ENCODE measurements at regions not wholly inside any gene's neighbourhood (a gene's known extent, or its start where the extent isn't known, plus 50 kb on each side); places are given as distances from the start of the nearest gene placed in this dataset.

DNA sequence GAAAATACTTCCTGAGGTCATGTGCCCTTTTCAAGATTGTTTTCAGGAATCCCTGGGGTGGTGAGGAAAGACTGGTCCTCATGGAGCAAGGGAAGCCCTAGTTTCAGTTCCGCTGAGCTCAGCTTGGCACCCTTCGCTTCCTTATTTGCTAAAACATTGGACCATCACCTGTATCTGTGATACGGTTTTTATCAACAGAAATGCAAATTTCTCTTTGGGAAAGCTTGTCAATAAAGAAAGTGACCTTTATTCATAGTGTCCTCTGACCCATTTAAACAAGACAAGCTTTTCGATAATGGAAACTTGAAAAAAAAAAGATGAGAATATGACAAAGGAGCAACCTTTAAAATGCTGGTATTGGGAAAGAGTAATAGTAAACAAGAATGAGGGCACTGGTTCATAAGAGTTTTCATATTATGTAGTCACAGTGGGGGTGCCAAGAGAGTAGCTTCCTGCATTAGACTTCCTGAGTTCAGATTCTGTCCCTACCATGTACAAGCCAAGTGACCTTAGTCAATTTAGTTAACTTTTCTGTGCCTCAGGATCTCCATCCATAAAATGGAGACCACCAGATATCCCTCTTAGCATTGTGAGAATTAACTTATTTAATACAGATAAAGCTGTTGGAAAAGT, 57.0 kb upstream of the RAI2 start:
- no peak overlapping the region for H3K27ac ChIP-seq
- intact Hi-C loops (cut with DNase I; ENCODE audit: low total_unique reads): no loop called here
- H3K9me3 ChIP-seq: no peaks in the 10 kb centered on the region
- WGBS, 5 donors: 75 to 90% (median 86%) methylated on average over 4 of the region's 4 CpGs
- no peak overlapping the region for H3K4me3 ChIP-seq
- no peaks in the 10 kb centered on the region for H3K4me1 ChIP-seq
- H3K27me3 ChIP-seq (replicated peaks in 1 of 7): no peaks in the 10 kb centered on the region
- no peak for DNase-seq
- TF ChIP-seq POLR2AphosphoS5 (IDR thresholded peaks at IDR 0.05) (no peak), POLR2A (IDR thresholded peaks at IDR 0.05) (no peak)
- TF ChIP-seq, protein P1, sequence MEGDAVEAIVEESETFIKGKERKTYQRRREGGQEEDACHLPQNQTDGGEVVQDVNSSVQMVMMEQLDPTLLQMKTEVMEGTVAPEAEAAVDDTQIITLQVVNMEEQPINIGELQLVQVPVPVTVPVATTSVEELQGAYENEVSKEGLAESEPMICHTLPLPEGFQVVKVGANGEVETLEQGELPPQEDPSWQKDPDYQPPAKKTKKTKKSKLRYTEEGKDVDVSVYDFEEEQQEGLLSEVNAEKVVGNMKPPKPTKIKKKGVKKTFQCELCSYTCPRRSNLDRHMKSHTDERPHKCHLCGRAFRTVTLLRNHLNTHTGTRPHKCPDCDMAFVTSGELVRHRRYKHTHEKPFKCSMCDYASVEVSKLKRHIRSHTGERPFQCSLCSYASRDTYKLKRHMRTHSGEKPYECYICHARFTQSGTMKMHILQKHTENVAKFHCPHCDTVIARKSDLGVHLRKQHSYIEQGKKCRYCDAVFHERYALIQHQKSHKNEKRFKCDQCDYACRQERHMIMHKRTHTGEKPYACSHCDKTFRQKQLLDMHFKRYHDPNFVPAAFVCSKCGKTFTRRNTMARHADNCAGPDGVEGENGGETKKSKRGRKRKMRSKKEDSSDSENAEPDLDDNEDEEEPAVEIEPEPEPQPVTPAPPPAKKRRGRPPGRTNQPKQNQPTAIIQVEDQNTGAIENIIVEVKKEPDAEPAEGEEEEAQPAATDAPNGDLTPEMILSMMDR (IDR thresholded peaks at IDR 0.05 in 8 of 11, conservative IDR thresholded peaks at IDR 0.05 in 3 of 11): no peak
- no peaks in the 10 kb centered on the region for H3K36me3 ChIP-seq

DNA sequence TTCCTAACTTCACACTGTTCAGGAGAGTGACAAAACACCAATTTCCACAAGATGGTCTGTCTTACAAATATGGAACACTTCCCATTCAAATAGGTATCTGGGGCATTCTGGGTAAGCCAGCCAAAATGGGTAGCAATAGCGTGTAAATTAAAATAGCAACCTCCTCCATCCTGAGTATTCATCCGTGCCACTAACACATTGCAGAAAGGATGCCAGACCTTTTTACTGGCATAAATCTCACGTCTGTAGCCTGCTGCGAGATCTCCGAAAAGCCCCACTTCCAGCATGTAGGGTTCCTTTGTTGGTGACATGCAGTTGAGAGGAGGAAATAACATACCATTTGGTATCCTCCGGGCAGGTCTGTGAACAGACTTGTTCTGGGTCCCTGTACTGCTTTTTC, 52.7 kb upstream of the RAI2 start:
- intact Hi-C loops (cut with DNase I; ENCODE audit: low total_unique reads): no loop called here
- Histone ChIP-seq H3K4me1 (no peaks in the 10 kb centered on the region), H3K27ac (no peak overlapping the region), H3K4me3 (no peak overlapping the region), H3K27me3 (replicated peaks in 1 of 7) (no peaks in the 10 kb centered on the region), H3K36me3 (no peaks in the 10 kb centered on the region), H3K9me3 (no peaks in the 10 kb centered on the region)
- no peak for TF ChIP-seq POLR2A (IDR thresholded peaks at IDR 0.05)
- TF ChIP-seq POLR2AphosphoS5 (IDR thresholded peaks at IDR 0.05): no peak
- TF ChIP-seq, protein P1 (IDR thresholded peaks at IDR 0.05 in 8 of 11, conservative IDR thresholded peaks at IDR 0.05 in 3 of 11): no peak
- 78 to 93% (median 90%) methylated on average over 3 to 6 of the region's 6 CpGs for WGBS, 5 donors
- DNase-seq: no peak
